Gastrocnemius medialis (tissue), 4 donors: ENCODE measurements at regions not wholly inside any gene's neighbourhood (a gene's known extent, or its start where the extent isn't known, plus 50 kb on each side); places are given as distances from the start of the nearest gene placed in this dataset.

Source experiments
- POLR2A ChIP-seq, 2 donors: fragments of 450-650 bp; IDR thresholded peaks; one replicate each; pipeline ENCODE4 v1.6.1; 2017; ENCODE audit warnings: antibody characterized with exemption in 2 of 2, mild to moderate bottlenecking in 2 of 2, moderate library complexity in 2 of 2
- TF ChIP-seq, protein P1 (sequence below), 5 experiments: fragments of 450-650 bp in 3 of 5; fragments of 200-600 bp in 2 of 5; sonication (generic) in 2 of 5; IDR thresholded peaks in 4 of 5; conservative IDR thresholded peaks in 1 of 5; 1 replicate in 4 of 5; 2 replicates in 1 of 5; pipeline ENCODE4 v1.5.1; 2016 to 2019; ENCODE audit warnings: antibody characterized with exemption in 5 of 5, mild to moderate bottlenecking in 3 of 5, moderate library complexity in 3 of 5

DNA sequence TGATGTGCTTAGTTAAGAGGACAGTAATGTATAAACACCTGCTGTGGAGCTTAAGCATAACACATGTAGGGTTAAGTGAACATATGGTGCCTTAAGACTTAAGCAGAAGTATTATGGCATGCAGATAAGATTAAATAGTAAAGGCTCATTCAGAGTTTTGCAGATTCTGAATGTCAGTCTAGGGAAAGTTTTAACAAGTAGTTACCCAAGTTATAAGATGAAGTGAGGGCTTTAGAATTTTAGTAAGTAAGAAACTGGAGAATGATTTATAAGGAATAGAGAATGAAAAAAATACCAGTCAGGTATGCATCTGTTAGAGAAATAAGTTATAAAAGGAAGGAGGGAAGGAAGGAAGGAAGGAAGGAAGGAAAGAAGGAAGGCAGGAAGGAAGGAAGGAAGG is 902.1 kb downstream of the TRAM1L1 start:
- TF ChIP-seq, protein P1, sequence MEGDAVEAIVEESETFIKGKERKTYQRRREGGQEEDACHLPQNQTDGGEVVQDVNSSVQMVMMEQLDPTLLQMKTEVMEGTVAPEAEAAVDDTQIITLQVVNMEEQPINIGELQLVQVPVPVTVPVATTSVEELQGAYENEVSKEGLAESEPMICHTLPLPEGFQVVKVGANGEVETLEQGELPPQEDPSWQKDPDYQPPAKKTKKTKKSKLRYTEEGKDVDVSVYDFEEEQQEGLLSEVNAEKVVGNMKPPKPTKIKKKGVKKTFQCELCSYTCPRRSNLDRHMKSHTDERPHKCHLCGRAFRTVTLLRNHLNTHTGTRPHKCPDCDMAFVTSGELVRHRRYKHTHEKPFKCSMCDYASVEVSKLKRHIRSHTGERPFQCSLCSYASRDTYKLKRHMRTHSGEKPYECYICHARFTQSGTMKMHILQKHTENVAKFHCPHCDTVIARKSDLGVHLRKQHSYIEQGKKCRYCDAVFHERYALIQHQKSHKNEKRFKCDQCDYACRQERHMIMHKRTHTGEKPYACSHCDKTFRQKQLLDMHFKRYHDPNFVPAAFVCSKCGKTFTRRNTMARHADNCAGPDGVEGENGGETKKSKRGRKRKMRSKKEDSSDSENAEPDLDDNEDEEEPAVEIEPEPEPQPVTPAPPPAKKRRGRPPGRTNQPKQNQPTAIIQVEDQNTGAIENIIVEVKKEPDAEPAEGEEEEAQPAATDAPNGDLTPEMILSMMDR (IDR thresholded peaks at IDR 0.05 in 4 of 5, conservative IDR thresholded peaks at IDR 0.05 in 1 of 5), result no peak
- no peak for TF ChIP-seq POLR2A (IDR thresholded peaks at IDR 0.05)
